ENCODE measurements at regions not wholly inside any gene's neighbourhood (a gene's known extent, or its start where the extent isn't known, plus 50 kb on each side); places are given as distances from the start of the nearest gene placed in this dataset.

DNA sequence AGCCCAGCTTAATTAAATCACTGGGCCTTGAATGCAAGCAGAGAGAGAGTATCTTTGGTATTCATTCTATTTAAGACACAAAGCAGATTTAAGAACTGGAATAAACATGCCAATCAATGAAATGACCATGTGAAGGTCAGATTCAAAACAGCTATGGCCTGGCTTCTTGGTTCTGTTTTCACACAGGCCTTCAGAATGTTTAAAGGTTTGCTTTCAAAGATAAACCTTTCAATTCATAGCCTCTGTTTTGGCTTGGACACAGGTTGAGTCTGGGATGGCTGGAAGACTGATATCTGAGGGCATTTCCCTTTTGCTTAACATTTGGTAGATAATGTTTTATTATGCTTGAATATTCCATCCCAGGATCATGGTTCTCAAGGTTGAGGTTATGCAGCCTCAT, 244.4 kb upstream of the KBTBD8 start:
- Histone ChIP-seq H3K4me3 (ENCODE audit: control extremely low read depth in 1 of 5, extremely low read depth in 1 of 5, insufficient read depth in 1 of 5, low read depth in 2 of 5, low read length in 4 of 5) (no peak overlapping the region), H3K36me3 (replicated peaks in 1 of 2; ENCODE audit: control extremely low read depth in 1 of 2, control insufficient read depth in 1 of 2, extremely low read depth in 1 of 2, insufficient read depth in 2 of 2, low read length in 1 of 2) (no peaks in the 10 kb centered on the region), H2AFZ (ENCODE audit: insufficient read depth, low read depth, low read length, poor library complexity, severe bottlenecking) (no peak overlapping the region), H3K27me3 (replicated peaks in 1 of 4; ENCODE audit: control extremely low read depth in 1 of 4, control insufficient read depth in 3 of 4, insufficient read depth in 4 of 4, low read length in 3 of 4) (no peaks in the 10 kb centered on the region), H3K27ac (ENCODE audit: low read length in 2 of 2) (no peak overlapping the region), H4K20me1 (ENCODE audit: control insufficient read depth, insufficient read depth, low read length, poor library complexity, severe bottlenecking) (no peaks in the 10 kb centered on the region), H3K79me2 (ENCODE audit: control insufficient read depth, insufficient read depth, low read length) (no peaks in the 10 kb centered on the region), H3K9ac (ENCODE audit: low read length) (no peak overlapping the region), H3K4me2 (replicated peaks; ENCODE audit: low read depth, low read length, poor library complexity, severe bottlenecking) (no peak overlapping the region), H3K4me1 (ENCODE audit: control insufficient read depth in 2 of 2, insufficient read depth in 2 of 2, low read length in 2 of 2) (no peaks in the 10 kb centered on the region), H3K9me3 (ENCODE audit: control extremely low read depth in 1 of 3, control insufficient read depth in 2 of 3, insufficient read depth in 1 of 3, low read length in 2 of 3) (no peaks in the 10 kb centered on the region)
- TF ChIP-seq, protein P1, sequence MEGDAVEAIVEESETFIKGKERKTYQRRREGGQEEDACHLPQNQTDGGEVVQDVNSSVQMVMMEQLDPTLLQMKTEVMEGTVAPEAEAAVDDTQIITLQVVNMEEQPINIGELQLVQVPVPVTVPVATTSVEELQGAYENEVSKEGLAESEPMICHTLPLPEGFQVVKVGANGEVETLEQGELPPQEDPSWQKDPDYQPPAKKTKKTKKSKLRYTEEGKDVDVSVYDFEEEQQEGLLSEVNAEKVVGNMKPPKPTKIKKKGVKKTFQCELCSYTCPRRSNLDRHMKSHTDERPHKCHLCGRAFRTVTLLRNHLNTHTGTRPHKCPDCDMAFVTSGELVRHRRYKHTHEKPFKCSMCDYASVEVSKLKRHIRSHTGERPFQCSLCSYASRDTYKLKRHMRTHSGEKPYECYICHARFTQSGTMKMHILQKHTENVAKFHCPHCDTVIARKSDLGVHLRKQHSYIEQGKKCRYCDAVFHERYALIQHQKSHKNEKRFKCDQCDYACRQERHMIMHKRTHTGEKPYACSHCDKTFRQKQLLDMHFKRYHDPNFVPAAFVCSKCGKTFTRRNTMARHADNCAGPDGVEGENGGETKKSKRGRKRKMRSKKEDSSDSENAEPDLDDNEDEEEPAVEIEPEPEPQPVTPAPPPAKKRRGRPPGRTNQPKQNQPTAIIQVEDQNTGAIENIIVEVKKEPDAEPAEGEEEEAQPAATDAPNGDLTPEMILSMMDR (IDR thresholded peaks at IDR 0.05) = no peak
- TF ChIP-seq EZH2 (IDR thresholded peaks at IDR 0.05; ENCODE audit: borderline replicate concordance, insufficient read depth, low read depth, low read length, poor library complexity, severe bottlenecking) = no peak
- ChIA-PET POLR2A (no interaction called here), CTCF (no interaction called here)
- Mint-ChIP-seq H3K4me3 (no peak overlapping the region), H3K27me3 (no peaks in the 10 kb centered on the region), H3K27ac (no peak overlapping the region), H3K4me1 (no peaks in the 10 kb centered on the region), H3K9me3 (ENCODE audit: insufficient read depth) (no peaks in the 10 kb centered on the region)
- no peak for ATAC-seq (ENCODE audit: low read depth)
- DNase-seq = no peak
- intact Hi-C loops (cut with micrococcal nuclease) = no loop called here

DNA sequence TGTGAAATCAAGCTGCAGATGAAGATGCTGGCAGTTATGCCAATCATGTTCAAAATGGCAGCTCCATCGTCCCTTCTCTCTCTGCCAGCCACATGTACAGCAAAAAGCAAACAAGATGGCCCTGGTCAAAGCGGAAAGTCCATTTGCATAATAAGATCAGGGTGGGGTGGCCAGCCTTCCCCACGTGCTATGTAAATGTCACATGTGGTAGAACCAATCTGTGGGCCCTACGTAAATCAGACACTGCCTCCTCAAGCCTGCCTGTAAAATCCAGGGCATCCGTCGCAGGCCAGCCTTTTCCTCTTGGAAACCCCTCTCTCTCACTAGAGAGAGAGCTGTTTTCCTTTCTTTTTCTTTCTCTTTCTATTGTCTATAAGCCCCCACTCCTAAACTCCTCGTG, 243.5 kb upstream of the KBTBD8 start:
- Mint-ChIP-seq H3K27me3 (no peaks in the 10 kb centered on the region), H3K4me1 (no peaks in the 10 kb centered on the region), H3K4me3 (no peak overlapping the region), H3K9me3 (ENCODE audit: insufficient read depth) (no peaks in the 10 kb centered on the region), H3K27ac (no peak overlapping the region)
- CTCF ChIA-PET = no interaction called here
- Histone ChIP-seq H3K27ac (ENCODE audit: low read length in 2 of 2) (no peak overlapping the region), H3K9ac (ENCODE audit: low read length) (no peak overlapping the region), H3K27me3 (replicated peaks in 1 of 4; ENCODE audit: control extremely low read depth in 1 of 4, control insufficient read depth in 3 of 4, insufficient read depth in 4 of 4, low read length in 3 of 4) (no peaks in the 10 kb centered on the region), H3K4me1 (ENCODE audit: control insufficient read depth in 2 of 2, insufficient read depth in 2 of 2, low read length in 2 of 2) (no peaks in the 10 kb centered on the region), H3K4me3 (ENCODE audit: control extremely low read depth in 1 of 5, extremely low read depth in 1 of 5, insufficient read depth in 1 of 5, low read depth in 2 of 5, low read length in 4 of 5) (no peak overlapping the region), H3K79me2 (ENCODE audit: control insufficient read depth, insufficient read depth, low read length) (no peaks in the 10 kb centered on the region), H2AFZ (ENCODE audit: insufficient read depth, low read depth, low read length, poor library complexity, severe bottlenecking) (no peak overlapping the region), H3K9me3 (ENCODE audit: control extremely low read depth in 1 of 3, control insufficient read depth in 2 of 3, insufficient read depth in 1 of 3, low read length in 2 of 3) (no peaks in the 10 kb centered on the region), H4K20me1 (ENCODE audit: control insufficient read depth, insufficient read depth, low read length, poor library complexity, severe bottlenecking) (no peaks in the 10 kb centered on the region), H3K36me3 (replicated peaks in 1 of 2; ENCODE audit: control extremely low read depth in 1 of 2, control insufficient read depth in 1 of 2, extremely low read depth in 1 of 2, insufficient read depth in 2 of 2, low read length in 1 of 2) (no peaks in the 10 kb centered on the region), H3K4me2 (replicated peaks; ENCODE audit: low read depth, low read length, poor library complexity, severe bottlenecking) (no peak overlapping the region)
- POLR2A ChIA-PET = no interaction called here
- DNase-seq (no peak), ATAC-seq (ENCODE audit: low read depth) (no peak)
- TF ChIP-seq EZH2 (IDR thresholded peaks at IDR 0.05; ENCODE audit: borderline replicate concordance, insufficient read depth, low read depth, low read length, poor library complexity, severe bottlenecking) = no peak
- TF ChIP-seq, protein P1 (IDR thresholded peaks at IDR 0.05) = no peak
- intact Hi-C loops (cut with micrococcal nuclease) = no loop called here
- WGBS (ENCODE audit: insufficient coverage) = 89% methylated on average over 7 of the region's 7 CpGs

Data from B cell (primary cell).